Ishikawa (cell line): ENCODE measurements at regions not wholly inside any gene's neighbourhood (a gene's known extent, or its start where the extent isn't known, plus 50 kb on each side); places are given as distances from the start of the nearest gene placed in this dataset.

Experiments
- CEBPB ChIP-seq: IDR thresholded peaks from 2 replicates; pipeline ENCODE4 v1.6.1; 2012
- CREB1 ChIP-seq: IDR thresholded peaks from 2 replicates; pipeline ENCODE4 v1.6.1; 2012; ENCODE audit warnings: low read depth
- EGR1 ChIP-seq: IDR thresholded peaks from 2 replicates; pipeline ENCODE4 v1.6.1; 2012
- EP300 ChIP-seq: IDR thresholded peaks from 2 replicates; pipeline ENCODE4 v1.6.1; 2012; ENCODE audit warnings: borderline replicate concordance
- FOXM1 ChIP-seq: IDR thresholded peaks from 2 replicates; pipeline ENCODE4 v1.6.1; 2012; ENCODE audit warnings: low read depth, borderline replicate concordance
- MAX ChIP-seq: IDR thresholded peaks from 2 replicates; pipeline ENCODE4 v1.6.1; 2012
- NFIC ChIP-seq: IDR thresholded peaks from 2 replicates; pipeline ENCODE4 v1.6.1; 2012
- RAD21 ChIP-seq: IDR thresholded peaks from 2 replicates; pipeline ENCODE4 v1.6.1; 2012; ENCODE audit warnings: low read depth
- REST ChIP-seq: IDR thresholded peaks from 2 replicates; pipeline ENCODE4 v1.6.1; 2012; ENCODE audit warnings: low read depth, mild to moderate bottlenecking
- TAF1 ChIP-seq: IDR thresholded peaks from 2 replicates; pipeline ENCODE4 v1.6.1; 2012; ENCODE audit warnings: low read depth, mild to moderate bottlenecking
- TCF12 ChIP-seq: IDR thresholded peaks from 2 replicates; pipeline ENCODE4 v1.6.1; 2012; ENCODE audit warnings: low read depth
- TEAD4 ChIP-seq: IDR thresholded peaks from 2 replicates; pipeline ENCODE4 v1.6.1; 2012
- USF1 ChIP-seq: IDR thresholded peaks from 2 replicates; pipeline ENCODE4 v1.6.1; 2012
- YY1 ChIP-seq: IDR thresholded peaks from 2 replicates; pipeline ENCODE4 v1.6.1; 2012; ENCODE audit warnings: low read depth
- ZBTB7A ChIP-seq: IDR thresholded peaks from 2 replicates; pipeline ENCODE4 v1.6.1; 2012; ENCODE audit warnings: low read depth

- TF ChIP-seq EGR1 (no peak), TEAD4 (no peak), CEBPB (no peak), USF1 (no peak), REST (no peak), TCF12 (no peak), CREB1 (no peak), YY1 (no peak), NFIC (no peak), TAF1 (no peak)
These were observed 90.8 kb upstream of the DLX2 start for GRCh38 chr2:172193331-172194089.

- TF ChIP-seq USF1 (no peak), CEBPB (no peak), EGR1 (no peak), TAF1 (no peak), NFIC (no peak), RAD21 (no peak), FOXM1 (no peak), EP300 (no peak), TCF12 (no peak), ZBTB7A (no peak), MAX (no peak), YY1 (no peak), CREB1 (no peak), REST (no peak), TEAD4 (no peak)
These were observed 93.2 kb upstream of the DLX2 start for GRCh38 chr2:172195836-172196376.

GRCh38 chr2:172196768-172197431 lies 94.2 kb upstream of the DLX2 start:
- TF ChIP-seq YY1 (no peak), MAX (no peak), EGR1 (no peak), CREB1 (no peak)

- TF ChIP-seq EGR1 (no peak), FOXM1 (no peak), TCF12 (no peak), RAD21 (no peak), EP300 (no peak), TAF1 (no peak), TEAD4 (no peak), CREB1 (no peak), CEBPB (no peak), ZBTB7A (no peak), YY1 (no peak), NFIC (no peak), MAX (no peak), USF1 (no peak), REST (no peak)
These were observed 95.7 kb upstream of the DLX2 start for GRCh38 chr2:172198361-172198760.
